CD1c-positive myeloid dendritic cell (primary cell): ENCODE measurements at regions not wholly inside any gene's neighbourhood (a gene's known extent, or its start where the extent isn't known, plus 50 kb on each side); places are given as distances from the start of the nearest gene placed in this dataset.

Source experiments
- DNase-seq: peaks from one replicate; pipeline ENCODE4 v3.0.0-alpha.2; 2016; ENCODE audit errors: extremely low spot score

GRCh38 chr3:18044971-18045880, 302.8 kb upstream of the TBC1D5 start:
- no peak for DNase-seq

DNA sequence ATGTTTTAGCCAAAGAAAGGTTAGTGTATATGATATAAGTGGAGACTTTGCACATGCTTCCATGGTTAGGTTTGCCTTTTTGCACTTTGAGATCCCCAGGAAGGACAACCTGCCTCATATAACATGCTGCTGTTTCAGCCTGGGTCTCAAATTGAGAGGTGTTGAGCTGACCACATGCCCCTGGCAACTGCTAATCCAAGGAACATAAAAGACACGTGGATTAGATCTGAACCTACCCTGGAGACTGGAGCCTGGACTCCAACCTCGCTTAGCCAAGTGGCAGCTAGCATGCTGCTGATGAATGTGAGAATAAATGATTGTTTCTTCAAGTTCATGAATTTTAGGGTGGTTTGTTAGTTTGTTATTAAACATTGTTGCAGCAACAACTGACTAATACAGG, 301.8 kb upstream of the TBC1D5 start:
- no peak for DNase-seq

DNA sequence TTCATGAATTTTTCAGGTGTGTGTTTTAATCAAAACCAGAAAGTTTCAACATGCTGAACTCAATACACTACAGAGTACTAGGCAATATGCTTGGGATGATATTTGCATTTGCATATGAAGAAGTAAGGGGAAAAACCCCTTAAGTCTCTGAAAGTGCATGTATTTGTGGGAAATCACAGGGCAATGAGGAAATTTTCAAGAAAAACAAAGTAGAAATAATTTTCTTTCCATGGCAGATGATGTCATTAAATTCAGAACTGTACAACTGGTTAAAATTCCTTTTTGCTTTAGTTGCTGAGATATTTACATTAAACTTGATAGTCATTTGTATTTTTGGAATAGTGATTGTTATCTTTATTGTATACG, 294.0 kb upstream of the TBC1D5 start:
- no peak for DNase-seq

GRCh38 chr3:18035641-18036449, 293.4 kb upstream of the TBC1D5 start:
- DNase-seq, result no peak

DNA sequence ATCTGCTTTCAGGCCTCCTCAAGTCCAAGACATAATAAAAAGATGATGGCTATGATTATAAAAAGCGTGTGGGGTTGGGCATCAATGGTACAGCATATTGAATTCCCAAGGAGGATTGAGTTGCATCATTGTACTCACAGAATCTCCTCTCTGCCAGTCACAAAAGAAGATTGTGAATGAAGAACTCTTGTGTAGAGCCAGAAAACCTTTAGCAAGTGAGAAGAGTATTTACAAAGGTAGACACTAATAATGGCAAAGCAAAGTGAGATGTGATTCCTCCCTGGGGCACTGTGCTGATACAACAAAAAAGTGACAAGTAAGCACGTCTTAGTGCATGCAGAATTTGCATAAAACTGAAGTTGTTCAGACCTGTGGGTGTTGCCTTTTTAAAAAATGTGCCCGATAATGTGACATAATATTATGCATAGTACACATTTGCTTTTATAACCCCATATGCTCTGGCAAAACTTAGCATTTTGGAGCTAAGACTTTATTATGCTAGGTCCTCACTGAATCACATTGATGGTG, 291.2 kb upstream of the TBC1D5 start:
- DNase-seq, result no peak

- no peak for DNase-seq
Measured at GRCh38 chr3:18030371-18030870, 288.0 kb upstream of the TBC1D5 start.

- no peak for DNase-seq
Measured at GRCh38 chr3:18027161-18027939, 284.9 kb upstream of the TBC1D5 start.

DNA sequence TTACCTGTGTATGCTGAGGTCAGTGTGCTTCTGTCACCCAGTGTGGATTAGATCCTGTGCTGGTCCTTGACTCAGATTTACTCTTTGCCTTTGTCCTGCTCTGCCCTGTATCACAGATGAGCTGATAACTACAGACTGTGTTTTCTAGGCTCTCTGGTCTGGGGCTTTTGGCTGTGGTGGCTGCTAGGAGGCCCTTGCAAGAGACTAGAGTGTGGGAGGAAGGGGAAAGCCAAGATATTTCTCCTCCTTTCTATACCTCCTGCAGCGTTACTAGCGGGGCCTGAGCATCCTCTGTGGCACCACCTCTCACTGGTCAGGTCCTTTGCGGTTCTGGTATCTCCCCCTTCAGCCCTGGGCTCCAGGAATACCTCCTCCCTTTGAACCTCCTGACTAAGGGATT, 282.3 kb upstream of the TBC1D5 start:
- DNase-seq, result no peak

- DNase-seq, result no peak
Measured at GRCh38 chr3:18019161-18019495, 276.7 kb upstream of the TBC1D5 start.

- DNase-seq, result no peak
Measured at GRCh38 chr3:18018491-18019160, 276.2 kb upstream of the TBC1D5 start.

GRCh38 chr3:18016366-18016765, 273.9 kb upstream of the TBC1D5 start:
- DNase-seq, result no peak

GRCh38 chr3:18012933-18013332, 270.5 kb upstream of the TBC1D5 start:
- DNase-seq, result no peak

GRCh38 chr3:18012436-18012835, 270.0 kb upstream of the TBC1D5 start:
- DNase-seq, result no peak

DNA sequence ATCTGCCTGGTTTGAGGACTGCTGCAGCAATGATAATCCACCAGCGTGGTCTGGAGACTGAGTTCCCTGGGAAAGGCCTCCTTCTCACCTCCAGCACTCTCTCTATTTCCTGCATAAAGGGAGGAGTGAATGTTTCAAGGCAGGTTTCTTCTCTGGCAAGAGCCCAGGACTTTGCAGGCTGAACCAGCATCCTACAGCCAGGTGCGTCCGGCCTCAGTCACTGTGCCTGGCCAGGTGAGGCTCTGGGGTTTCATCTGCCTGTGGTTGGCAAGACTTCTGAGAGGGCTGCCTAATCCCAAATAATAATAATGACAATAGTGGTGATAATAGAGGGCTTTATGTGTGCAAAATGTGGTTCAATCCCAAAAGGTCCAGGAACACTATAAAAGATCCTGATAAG, 269.0 kb upstream of the TBC1D5 start:
- DNase-seq, result no peak

DNA sequence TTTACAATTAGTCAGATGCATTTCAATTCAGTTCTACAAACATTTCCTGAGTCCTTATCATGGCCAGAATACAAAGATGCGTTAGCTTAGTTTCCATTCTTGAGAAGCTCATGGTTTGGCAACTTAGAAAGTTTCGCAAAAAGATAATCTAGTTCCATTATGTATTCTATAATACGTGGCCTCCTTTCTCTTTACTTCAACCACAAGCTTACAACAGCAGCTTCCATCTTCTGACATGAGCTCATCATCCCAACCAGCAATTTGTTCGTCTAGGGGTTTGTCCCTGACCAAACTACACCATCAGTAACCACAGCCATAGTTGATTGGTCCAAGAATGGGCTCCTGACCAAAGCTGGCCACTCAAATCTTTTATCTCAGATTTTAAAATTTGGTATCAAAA, 267.6 kb upstream of the TBC1D5 start:
- DNase-seq, result no peak

GRCh38 chr3:18008706-18009368, 266.4 kb upstream of the TBC1D5 start:
- DNase-seq, result no peak

DNA sequence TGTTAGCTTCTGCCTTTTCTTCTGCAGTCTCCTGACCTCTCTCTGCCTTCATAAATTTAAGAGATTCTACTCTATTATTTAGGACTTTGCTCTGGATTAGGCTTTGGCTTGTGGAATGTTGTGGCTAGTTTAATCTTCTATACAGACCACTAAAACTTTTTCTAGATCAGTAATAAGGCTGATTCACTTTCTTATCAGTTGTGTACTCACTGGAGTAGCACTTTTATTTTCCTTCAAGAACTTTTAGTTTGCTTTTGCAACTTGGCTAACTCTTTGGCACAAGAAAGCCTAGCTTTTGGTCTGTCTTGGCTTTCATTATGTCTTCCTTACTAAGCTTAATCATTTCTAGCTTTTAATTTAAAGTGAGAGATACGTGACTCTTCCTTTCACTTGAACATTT, 265.5 kb upstream of the TBC1D5 start:
- no peak for DNase-seq

DNA sequence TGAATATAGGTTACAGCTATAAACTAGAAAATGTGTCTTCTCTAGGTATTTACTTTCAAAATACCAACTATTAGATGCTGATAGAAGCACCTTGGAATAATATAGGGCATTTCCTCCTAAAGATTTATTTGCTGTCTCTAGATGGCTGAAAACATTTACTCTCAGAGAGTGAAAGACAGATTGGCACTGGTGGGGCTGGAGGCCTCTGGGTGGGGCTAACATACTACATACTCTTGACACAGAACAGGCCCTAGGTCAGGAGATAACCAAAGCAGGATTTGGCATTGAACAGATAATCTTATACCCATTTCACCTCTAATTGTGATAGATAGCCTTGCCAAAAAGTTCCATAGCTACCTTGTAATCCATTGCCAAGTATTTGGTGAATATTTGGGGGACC, 253.3 kb upstream of the TBC1D5 start:
- no peak for DNase-seq

DNA sequence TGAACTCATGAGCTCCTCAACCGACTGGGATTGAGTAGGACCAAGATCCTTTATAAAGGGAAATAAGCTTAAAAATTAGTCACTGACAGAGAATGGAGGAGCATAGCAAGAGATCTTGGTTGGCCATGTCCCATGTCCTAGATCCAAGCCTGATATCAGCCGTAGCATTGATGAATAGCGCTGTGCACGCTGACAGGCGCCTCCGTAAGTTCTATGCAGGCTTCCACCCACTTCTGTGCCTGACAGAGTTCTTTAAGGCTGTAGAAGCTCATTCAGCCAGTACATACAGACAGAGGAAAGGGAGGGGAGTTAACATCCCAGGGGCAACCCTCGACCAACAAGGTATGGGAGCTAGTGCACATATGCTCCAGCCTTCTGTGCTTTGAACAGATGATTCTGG, 251.7 kb upstream of the TBC1D5 start:
- DNase-seq, result no peak

GRCh38 chr3:17990390-17990789, 248.0 kb upstream of the TBC1D5 start:
- DNase-seq, result no peak

- no peak for DNase-seq
Measured at GRCh38 chr3:17986348-17986816, 244.0 kb upstream of the TBC1D5 start.
